C4-2B (cell line): ENCODE measurements at regions not wholly inside any gene's neighbourhood (a gene's known extent, or its start where the extent isn't known, plus 50 kb on each side); places are given as distances from the start of the nearest gene placed in this dataset.

Source experiments
- H3K27ac ChIP-seq: fragments of 450-650 bp; 2 replicates; pipeline ENCODE4 v1.5.1; 2017
- CTCF ChIP-seq: fragments of 450-650 bp; conservative IDR thresholded peaks from 2 replicates; pipeline ENCODE4 v1.5.1; 2017; ENCODE audit warnings: mild to moderate bottlenecking
- ZFX ChIP-seq: fragments of 450-650 bp; IDR thresholded peaks from 2 replicates; pipeline ENCODE4 v1.6.1; 2017

GRCh38 chr18:70463085-70463484 is 174.2 kb downstream of the SOCS6 start:
- TF ChIP-seq CTCF (no peak), ZFX (no peak)
- H3K27ac ChIP-seq, result no peak overlapping the region

- TF ChIP-seq ZFX (no peak), CTCF (no peak)
- no peak overlapping the region for H3K27ac ChIP-seq
Observed at GRCh38 chr18:70462078-70462439, 173.2 kb downstream of the SOCS6 start.

GRCh38 chr18:70461323-70462077 is 172.7 kb downstream of the SOCS6 start:
- no peak for TF ChIP-seq ZFX
- TF ChIP-seq CTCF, result no peak
- H3K27ac ChIP-seq, result no peak overlapping the region

GRCh38 chr18:70459731-70460130 is 170.9 kb downstream of the SOCS6 start:
- H3K27ac ChIP-seq, result no peak overlapping the region
- TF ChIP-seq CTCF, result no peak
- TF ChIP-seq ZFX, result no peak

- no peak overlapping the region for H3K27ac ChIP-seq
- TF ChIP-seq CTCF (no peak), ZFX (no peak)
Observed at GRCh38 chr18:70459251-70459650, 170.4 kb downstream of the SOCS6 start.

GRCh38 chr18:70457788-70458187 is 168.9 kb downstream of the SOCS6 start:
- H3K27ac ChIP-seq, result no peak overlapping the region
- TF ChIP-seq ZFX (no peak), CTCF (no peak)

- no peak for TF ChIP-seq ZFX
- no peak for TF ChIP-seq CTCF
- no peak overlapping the region for H3K27ac ChIP-seq
Observed at GRCh38 chr18:70457223-70457622, 168.4 kb downstream of the SOCS6 start.
